ENCODE measurements at regions not wholly inside any gene's neighbourhood (a gene's known extent, or its start where the extent isn't known, plus 50 kb on each side); places are given as distances from the start of the nearest gene placed in this dataset.

DNA sequence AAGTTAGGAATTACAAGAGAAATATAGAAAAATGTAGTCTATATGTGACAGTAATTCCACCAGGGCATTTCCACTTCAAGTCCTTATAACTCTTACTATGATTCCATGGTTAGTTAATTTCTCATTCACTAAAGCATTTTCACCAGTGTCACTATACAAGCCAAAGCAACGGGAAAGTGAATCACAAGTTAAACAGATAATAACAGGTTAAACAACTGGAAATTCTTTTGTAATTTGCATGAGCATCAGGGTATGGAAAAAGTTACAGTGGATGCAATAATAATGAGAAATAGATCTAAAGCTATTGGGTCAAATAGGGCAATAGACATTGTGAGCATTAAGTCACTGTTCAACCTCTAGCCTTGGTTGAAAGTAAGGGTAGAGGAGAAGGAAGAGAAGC lies 88.9 kb upstream of the ST6GAL2 start:
- H3K27ac ChIP-seq (ENCODE audit: low read depth, low read length, poor library complexity, severe bottlenecking) = no peak overlapping the region
- no peaks in the 10 kb centered on the region for H3K9me2 ChIP-seq (ENCODE audit: insufficient read depth, low read length)
- BruUV-seq (replicated peaks) = no TSS peak
- H3K79me2 ChIP-seq (ENCODE audit: insufficient read depth, low read depth, low read length) = no peaks in the 10 kb centered on the region
- no peaks in the 10 kb centered on the region for H4K20me1 ChIP-seq (ENCODE audit: insufficient read depth, low read length)
- ChIA-PET POLR2A (interaction anchor here (0.8 kb wide), 1 partner anchor 68 kb away, joined by 4 read pairs; no protein-coding TSS in a partner anchor), CTCF (ENCODE audit: unreplicated experiment) (no interaction called here)
- no peak overlapping the region for H2AFZ ChIP-seq (ENCODE audit: low read length)
- no peaks in the 10 kb centered on the region for H3K9me3 ChIP-seq (ENCODE audit: low read length)
- H3K4me3 ChIP-seq (ENCODE audit: low read depth, low read length, poor library complexity, severe bottlenecking) = no peak overlapping the region
- no peaks in the 10 kb centered on the region for H3K4me1 ChIP-seq (ENCODE audit: insufficient read depth, low read length, poor library complexity, severe bottlenecking)
- intact Hi-C loops (cut with micrococcal nuclease; ENCODE audit: unreplicated experiment) = no loop called here
- H3K4me2 ChIP-seq (ENCODE audit: low read length) = no peak overlapping the region
- TF ChIP-seq EZH2phosphoT487 (IDR thresholded peaks at IDR 0.05; ENCODE audit: borderline replicate concordance, low read depth, low read length) = no peak
- TF ChIP-seq, protein P1, sequence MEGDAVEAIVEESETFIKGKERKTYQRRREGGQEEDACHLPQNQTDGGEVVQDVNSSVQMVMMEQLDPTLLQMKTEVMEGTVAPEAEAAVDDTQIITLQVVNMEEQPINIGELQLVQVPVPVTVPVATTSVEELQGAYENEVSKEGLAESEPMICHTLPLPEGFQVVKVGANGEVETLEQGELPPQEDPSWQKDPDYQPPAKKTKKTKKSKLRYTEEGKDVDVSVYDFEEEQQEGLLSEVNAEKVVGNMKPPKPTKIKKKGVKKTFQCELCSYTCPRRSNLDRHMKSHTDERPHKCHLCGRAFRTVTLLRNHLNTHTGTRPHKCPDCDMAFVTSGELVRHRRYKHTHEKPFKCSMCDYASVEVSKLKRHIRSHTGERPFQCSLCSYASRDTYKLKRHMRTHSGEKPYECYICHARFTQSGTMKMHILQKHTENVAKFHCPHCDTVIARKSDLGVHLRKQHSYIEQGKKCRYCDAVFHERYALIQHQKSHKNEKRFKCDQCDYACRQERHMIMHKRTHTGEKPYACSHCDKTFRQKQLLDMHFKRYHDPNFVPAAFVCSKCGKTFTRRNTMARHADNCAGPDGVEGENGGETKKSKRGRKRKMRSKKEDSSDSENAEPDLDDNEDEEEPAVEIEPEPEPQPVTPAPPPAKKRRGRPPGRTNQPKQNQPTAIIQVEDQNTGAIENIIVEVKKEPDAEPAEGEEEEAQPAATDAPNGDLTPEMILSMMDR (conservative IDR thresholded peaks at IDR 0.05; ENCODE audit: low read length) = no peak
- H3K36me3 ChIP-seq (ENCODE audit: insufficient read depth, low read length) = no peaks in the 10 kb centered on the region
- DNase-seq (ENCODE audit: low spot score) = no peak

DNA sequence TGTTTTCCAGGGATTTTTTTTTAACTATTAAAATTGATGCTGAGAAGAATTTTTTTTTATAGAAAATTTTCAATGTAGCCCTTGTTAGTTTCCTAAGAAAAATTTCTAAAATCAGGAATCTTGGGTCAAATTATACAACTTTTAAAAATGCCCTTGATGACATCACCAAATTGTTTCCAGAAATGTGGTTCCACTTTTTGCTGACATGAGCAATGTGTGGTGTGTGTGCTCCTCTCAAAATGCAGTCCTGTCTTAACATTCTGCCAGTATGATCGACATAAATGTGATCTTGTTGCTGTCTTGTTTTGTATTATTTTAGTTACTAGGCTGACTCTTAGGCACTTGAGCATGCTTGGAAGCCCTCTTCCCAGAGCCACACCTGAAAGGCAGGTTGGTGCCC lies 89.7 kb upstream of the ST6GAL2 start:
- Histone ChIP-seq H3K36me3 (ENCODE audit: insufficient read depth, low read length) (no peaks in the 10 kb centered on the region), H3K9me3 (ENCODE audit: low read length) (no peaks in the 10 kb centered on the region), H2AFZ (ENCODE audit: low read length) (no peak overlapping the region), H3K4me1 (ENCODE audit: insufficient read depth, low read length, poor library complexity, severe bottlenecking) (no peaks in the 10 kb centered on the region), H3K4me2 (ENCODE audit: low read length) (no peak overlapping the region), H3K4me3 (ENCODE audit: low read depth, low read length, poor library complexity, severe bottlenecking) (no peak overlapping the region), H3K27ac (ENCODE audit: low read depth, low read length, poor library complexity, severe bottlenecking) (no peak overlapping the region), H4K20me1 (ENCODE audit: insufficient read depth, low read length) (no peaks in the 10 kb centered on the region), H3K79me2 (ENCODE audit: insufficient read depth, low read depth, low read length) (no peaks in the 10 kb centered on the region), H3K9me2 (ENCODE audit: insufficient read depth, low read length) (no peaks in the 10 kb centered on the region)
- TF ChIP-seq, protein P1 (conservative IDR thresholded peaks at IDR 0.05; ENCODE audit: low read length) = no peak
- no peak for TF ChIP-seq EZH2phosphoT487 (IDR thresholded peaks at IDR 0.05; ENCODE audit: borderline replicate concordance, low read depth, low read length)
- CTCF ChIA-PET (ENCODE audit: unreplicated experiment) = no interaction called here
- POLR2A ChIA-PET = interaction anchor here (0.8 kb wide), 1 partner anchor 67 kb away, joined by 4 read pairs; no protein-coding TSS in a partner anchor
- BruUV-seq (replicated peaks) = no TSS peak
- DNase-seq (ENCODE audit: low spot score) = no peak
- intact Hi-C loops (cut with micrococcal nuclease; ENCODE audit: unreplicated experiment) = no loop called here

DNA sequence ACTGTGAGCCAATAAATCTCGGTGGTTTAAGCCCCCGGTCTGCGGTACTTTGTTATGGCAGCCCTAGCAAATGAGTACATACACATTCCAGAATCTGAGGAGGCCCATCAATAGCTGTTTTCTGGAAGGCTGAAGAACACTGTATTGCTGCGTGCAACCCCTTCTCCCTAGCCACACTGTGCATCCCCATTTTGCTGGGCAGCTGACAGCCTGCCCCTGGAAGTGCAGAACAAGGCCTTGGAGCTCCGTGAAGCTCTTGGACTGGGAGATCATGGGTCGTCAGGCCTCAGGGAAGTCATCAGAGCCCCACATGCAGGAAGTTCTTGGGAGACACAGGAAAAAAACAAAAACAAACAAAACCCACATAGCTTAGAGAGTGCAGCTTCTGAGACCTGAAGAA lies 90.6 kb upstream of the ST6GAL2 start:
- ChIA-PET CTCF (ENCODE audit: unreplicated experiment) (no interaction called here), POLR2A (no interaction called here)
- H3K9me3 ChIP-seq (ENCODE audit: low read length) = no peaks in the 10 kb centered on the region
- no peaks in the 10 kb centered on the region for H3K9me2 ChIP-seq (ENCODE audit: insufficient read depth, low read length)
- no peaks in the 10 kb centered on the region for H3K4me1 ChIP-seq (ENCODE audit: insufficient read depth, low read length, poor library complexity, severe bottlenecking)
- no TSS peak for BruUV-seq (replicated peaks)
- H3K4me3 ChIP-seq (ENCODE audit: low read depth, low read length, poor library complexity, severe bottlenecking) = no peak overlapping the region
- H4K20me1 ChIP-seq (ENCODE audit: insufficient read depth, low read length) = no peaks in the 10 kb centered on the region
- intact Hi-C loops (cut with micrococcal nuclease; ENCODE audit: unreplicated experiment) = no loop called here
- H3K27ac ChIP-seq (ENCODE audit: low read depth, low read length, poor library complexity, severe bottlenecking) = no peak overlapping the region
- no peak overlapping the region for H2AFZ ChIP-seq (ENCODE audit: low read length)
- H3K36me3 ChIP-seq (ENCODE audit: insufficient read depth, low read length) = no peaks in the 10 kb centered on the region
- no peak for DNase-seq (ENCODE audit: low spot score)
- no peaks in the 10 kb centered on the region for H3K79me2 ChIP-seq (ENCODE audit: insufficient read depth, low read depth, low read length)
- no peak overlapping the region for H3K4me2 ChIP-seq (ENCODE audit: low read length)
- TF ChIP-seq EZH2phosphoT487 (IDR thresholded peaks at IDR 0.05; ENCODE audit: borderline replicate concordance, low read depth, low read length) = no peak
- TF ChIP-seq, protein P1 (conservative IDR thresholded peaks at IDR 0.05; ENCODE audit: low read length) = no peak
